Stimulated activated CD8-positive, alpha-beta memory T cell treated with anti-CD3 and anti-CD28 coated beads, Interleukin-15, amount 100 ng/mL, for 24 hours (primary cell): ENCODE measurements at regions not wholly inside any gene's neighbourhood (a gene's known extent, or its start where the extent isn't known, plus 50 kb on each side); places are given as distances from the start of the nearest gene placed in this dataset.

Source experiments
- DNase-seq: peaks from one replicate; pipeline ENCODE4 v3.0.0-alpha.2; 2020; ENCODE audit warnings: low read depth

- no peak for DNase-seq
Measured at GRCh38 chr9:1683951-1684350, 331.2 kb upstream of the SMARCA2 start.

DNA sequence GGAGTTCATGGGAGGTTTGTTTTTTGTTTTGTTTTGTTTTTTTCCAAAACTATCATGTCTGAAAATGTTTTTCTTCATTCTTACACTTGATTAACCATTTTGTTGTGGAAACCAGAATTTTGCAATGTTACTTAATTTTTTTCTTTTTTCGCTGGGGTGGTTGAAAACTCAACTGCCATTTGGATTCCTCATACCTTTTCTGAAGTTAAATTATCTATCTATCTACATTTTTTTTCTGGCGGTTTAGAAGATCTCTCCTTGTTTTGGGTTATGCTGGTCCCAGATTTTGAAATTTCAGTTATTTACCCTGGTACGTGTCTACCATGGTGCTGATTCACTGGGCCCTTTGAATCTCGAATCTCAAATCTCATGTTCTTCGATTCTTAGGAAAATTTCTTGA is 316.2 kb upstream of the SMARCA2 start:
- no peak for DNase-seq

DNA sequence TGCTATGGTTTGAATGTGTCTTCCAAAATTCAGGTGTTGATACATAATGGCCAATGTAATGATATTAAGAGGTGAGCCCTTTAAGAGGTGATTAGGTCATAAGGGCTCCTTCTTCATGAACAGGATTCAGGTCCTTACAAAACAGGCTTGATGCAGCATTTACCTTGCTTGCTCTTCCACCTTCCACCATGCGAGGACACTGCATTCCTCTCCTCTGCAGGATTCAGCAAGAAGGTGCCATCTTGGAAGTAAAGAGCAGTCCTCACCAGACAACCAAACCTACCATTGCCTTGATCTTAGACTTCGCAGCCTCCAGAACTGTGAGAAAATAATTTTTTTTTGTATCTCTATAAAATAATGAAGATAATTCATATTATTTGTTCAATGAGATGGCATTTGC is 314.0 kb upstream of the SMARCA2 start:
- DNase-seq, result no peak

DNA sequence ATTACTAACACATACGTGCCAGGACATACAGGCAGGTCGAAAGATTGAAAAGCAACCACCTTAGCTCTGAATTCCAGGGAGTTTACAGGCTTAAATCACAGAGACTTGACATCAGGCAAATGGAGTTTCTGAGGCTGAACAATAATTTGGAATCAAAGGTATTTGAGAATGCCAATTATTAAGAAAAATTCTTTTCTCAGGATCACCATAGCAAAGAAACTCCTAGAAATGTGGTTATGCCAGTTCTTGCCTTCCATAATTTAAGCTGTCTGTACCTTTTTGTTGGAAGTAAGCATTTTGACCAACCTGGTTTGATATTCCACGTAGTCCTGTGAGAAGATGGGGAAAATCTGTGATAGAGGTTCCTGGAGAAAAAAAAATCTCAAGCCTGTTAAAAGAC is 312.4 kb upstream of the SMARCA2 start:
- DNase-seq, result no peak

- DNase-seq, result no peak
Measured at GRCh38 chr9:1707291-1707690, 307.9 kb upstream of the SMARCA2 start.

DNA sequence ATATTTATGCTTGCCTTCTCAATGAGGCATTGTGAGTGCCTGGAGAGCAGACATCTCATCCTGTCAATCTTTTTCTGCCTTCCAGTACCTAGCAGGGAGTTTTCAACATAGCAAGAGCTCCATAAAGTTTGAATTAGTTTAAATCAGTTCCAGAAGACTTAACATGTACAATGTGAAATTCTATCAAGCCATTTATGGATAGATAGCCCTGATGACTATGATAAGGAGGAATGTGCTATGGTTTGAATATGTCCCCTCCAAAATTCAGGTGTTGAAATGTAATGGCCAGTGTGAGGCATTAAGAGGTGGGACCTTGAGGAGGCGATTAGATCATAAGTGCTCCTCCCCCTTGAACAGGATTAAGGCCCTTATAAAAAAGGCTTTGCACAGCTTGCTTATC is 306.9 kb upstream of the SMARCA2 start:
- DNase-seq, result no peak

DNA sequence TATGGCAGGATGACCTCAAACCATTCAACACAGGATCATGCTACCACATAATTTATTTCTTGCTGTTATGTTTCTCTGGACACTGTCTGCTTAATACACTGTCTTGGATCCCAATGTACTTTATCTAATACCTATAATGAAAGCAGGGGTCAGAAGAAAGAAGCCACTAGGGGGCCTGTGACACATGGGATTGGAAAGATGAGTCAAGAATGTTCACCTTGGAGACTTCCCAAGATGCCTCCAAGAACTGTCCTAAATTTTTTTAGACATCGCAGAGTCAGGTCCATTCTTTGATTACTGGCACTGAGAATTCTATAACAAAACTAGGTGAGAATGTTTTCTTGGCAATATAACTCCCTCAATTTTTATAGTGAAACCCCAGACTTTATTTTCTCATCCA is 305.8 kb upstream of the SMARCA2 start:
- DNase-seq, result no peak

DNA sequence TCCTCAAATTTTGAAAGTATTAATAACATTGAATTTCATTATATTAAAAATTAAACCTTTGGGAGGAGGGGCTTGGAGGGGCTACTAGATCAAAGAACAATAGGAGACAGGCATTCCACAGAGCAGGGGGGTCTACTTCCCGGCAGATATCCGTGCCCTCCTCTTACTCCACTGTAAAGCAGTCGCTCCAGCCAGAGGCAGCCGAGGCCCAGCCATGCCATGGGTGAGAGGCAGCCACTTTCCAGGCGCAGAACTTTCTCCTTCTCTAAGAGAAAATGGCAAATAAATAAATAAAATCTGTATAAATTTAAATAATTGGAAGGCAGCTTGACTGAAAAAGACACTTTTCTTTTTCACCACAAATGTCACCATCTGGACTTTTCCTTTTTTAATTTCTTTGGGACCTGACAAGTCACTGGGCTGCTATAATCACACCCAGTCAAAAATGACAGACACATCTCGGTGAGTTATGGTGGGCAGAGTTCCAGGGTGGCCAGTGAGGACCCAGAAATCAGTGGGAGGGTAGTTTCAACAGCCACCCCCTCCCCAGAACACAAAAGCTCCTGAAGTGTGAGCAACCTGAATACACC is 302.2 kb upstream of the SMARCA2 start:
- DNase-seq, result no peak

DNA sequence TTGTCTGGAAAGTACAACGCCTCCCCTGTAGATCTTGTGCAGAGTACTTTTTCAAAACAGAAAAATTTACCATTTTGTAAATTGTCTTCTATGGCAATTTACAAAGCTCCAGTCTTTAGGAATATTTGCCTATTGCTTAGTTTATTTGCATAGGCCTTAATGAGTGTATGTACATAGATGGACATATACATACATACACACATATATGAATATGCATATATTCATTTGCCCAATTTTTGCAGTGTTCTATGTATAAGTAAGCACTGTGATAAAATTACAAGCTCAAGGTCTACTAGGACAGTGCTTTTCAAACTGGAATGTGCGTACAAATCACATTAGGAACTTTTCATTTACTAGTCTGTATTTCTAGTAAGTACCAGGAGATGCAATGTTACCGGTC is 301.3 kb upstream of the SMARCA2 start:
- DNase-seq, result no peak

GRCh38 chr9:1717882-1718281 is 297.3 kb upstream of the SMARCA2 start:
- no peak for DNase-seq

DNA sequence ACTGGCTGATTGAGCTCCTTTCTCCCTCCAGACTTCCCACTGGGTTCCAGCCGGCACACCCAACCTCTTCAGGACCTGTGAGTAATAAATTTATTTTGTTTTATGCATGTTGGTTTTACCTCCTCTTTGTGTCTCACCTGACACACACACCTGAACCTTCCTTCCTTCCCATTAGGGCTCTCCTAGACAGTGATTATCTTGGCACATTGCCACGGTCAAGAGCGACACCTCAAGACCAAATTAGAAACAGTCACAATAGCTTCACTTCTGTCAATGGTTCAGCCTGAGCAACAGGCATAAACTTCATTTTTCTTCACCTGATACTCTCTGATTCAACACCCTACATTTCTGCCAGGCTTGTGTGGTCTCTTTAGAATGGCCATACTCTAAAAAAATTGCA is 296.3 kb upstream of the SMARCA2 start:
- DNase-seq, result no peak

DNA sequence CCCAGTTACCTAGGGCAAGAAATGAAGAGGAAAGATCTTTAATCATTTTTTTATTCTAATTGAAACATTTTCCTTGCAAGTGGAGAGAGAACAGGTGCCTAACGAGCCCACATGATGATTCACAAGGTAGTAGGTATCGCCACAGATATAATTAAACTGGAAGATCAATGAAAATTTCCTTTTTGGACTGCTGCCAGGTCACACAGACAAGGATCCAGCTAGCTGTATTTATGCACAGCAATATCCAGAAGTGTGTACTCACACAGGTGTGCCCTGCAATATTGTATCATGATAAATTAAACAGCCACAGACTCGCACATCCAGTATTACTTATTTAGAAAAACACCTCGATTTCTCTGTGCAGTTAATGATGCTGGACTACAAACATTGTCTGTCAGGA is 294.0 kb upstream of the SMARCA2 start:
- no peak for DNase-seq

- DNase-seq, result no peak
Measured at GRCh38 chr9:1722404-1722803, 292.7 kb upstream of the SMARCA2 start.

GRCh38 chr9:1723522-1724015 is 291.6 kb upstream of the SMARCA2 start:
- no peak for DNase-seq

DNA sequence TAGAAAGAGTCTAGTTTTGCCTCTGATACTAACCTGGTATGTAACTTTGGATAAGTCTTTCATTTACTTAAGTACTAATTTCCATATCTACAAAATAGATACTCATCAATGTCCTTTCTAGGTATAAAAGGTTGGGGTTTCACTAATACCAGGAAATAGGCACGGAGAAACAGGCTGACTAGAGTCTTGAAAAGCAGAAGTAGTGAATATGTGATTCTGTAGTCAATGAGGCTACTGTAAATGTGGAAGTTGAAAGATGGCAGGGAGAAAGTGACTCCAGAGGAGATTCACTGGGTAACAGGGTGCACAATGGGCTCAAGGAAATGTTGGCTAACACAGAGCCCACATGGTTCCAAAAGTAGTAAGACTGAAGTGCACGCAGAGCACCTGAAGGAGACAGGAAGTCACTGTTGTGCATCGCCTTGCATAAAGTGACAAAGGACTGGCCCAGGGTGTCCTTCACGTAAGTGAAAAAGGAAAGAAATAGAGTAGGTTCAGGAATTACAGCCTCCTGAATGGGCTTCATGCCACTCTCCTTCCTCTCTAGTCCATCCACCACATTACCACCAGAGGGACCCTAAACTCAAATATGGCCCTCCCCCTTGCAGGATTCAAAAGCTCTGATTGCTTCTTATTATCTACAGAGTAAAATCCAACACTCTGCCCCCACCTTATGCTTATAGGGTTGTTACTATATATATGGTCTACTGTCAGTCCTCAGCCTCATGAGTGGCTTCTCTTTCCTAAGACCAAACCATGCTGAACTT is 288.0 kb upstream of the SMARCA2 start:
- no peak for DNase-seq

DNA sequence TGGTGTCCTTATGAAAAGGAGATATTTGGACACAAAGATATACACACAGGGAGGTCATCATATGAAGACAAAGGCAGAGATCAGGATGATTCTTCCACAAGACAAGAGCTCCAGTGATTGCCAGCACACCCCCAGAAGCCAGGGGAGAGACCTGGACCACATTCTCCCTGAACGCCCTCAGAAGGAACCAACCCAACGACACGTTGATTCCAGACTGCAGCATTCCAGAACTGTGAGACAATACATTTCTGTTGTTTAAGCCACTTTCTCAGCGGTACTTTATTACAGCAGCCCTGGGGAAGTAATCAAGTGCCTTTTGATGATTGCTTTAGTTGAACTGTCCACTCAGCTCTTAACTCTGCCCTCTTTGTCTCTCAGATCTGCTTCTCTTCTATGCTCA is 285.5 kb upstream of the SMARCA2 start:
- DNase-seq, result no peak

GRCh38 chr9:1732670-1733069 is 282.5 kb upstream of the SMARCA2 start:
- no peak for DNase-seq

GRCh38 chr9:1738511-1739100 is 276.5 kb upstream of the SMARCA2 start:
- DNase-seq, result no peak

GRCh38 chr9:1743121-1743960 is 271.8 kb upstream of the SMARCA2 start:
- DNase-seq, result no peak

DNA sequence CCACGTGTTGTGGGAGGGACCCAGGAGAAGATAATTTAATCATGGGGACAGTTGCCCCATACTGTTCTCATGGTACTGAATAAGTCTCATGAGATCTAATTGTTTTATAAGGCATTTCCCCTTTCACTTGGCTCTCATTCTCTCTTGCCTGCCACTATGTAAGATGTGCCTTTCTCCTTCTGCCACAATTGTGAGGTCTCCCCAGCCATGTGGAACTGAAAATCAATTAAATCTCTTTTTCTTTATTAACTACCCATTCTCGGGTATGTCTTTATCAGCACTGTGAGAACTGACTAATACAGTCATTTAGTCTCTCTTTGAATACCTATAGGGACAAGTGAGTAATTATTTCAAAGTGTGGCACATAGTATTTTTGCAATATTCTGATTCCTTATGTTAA is 269.2 kb upstream of the SMARCA2 start:
- no peak for DNase-seq

- DNase-seq, result no peak
Measured at GRCh38 chr9:1747417-1747967, 267.7 kb upstream of the SMARCA2 start.

DNA sequence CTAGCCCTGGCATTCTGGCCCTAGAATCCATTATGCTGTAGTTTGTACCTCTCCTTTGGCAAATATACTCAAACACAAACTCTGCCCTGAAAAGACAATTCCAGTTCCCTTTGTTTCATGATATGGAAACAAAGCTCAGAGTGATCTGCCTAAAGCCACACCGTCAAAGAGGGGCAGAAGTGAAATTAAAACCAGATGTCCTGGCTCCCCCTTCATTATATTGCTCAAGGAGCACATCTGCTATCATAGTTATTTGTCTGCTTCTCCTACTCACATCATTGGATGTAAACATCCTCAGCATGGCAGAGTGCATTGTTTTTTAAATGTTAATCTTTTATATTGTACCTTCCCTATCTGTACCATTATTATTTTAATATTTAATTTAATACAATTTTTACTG is 266.7 kb upstream of the SMARCA2 start:
- DNase-seq, result no peak
